DND-41 (cell line): ENCODE measurements at regions not wholly inside any gene's neighbourhood (a gene's known extent, or its start where the extent isn't known, plus 50 kb on each side); places are given as distances from the start of the nearest gene placed in this dataset.

Experiments
- ATAC-seq: fragments of 200-7000 bp; cut with Tn5 transposase; 3 replicates; pipeline ENCODE4 v1.9.1; 2021; ENCODE audit warnings: low read depth; ENCODE audit not compliant: insufficient read depth
- DNase-seq: peaks from one replicate; pipeline ENCODE4 v3.0.0-alpha.2; 2020
- H2AFZ ChIP-seq: 2 replicates; pipeline ENCODE4 v1.6.0; 2012; ENCODE audit warnings: low read depth, low read length
- H3K27ac ChIP-seq: 2 replicates; pipeline ENCODE4 v1.5.1; 2012; ENCODE audit warnings: low read length, inconsistent platforms
- H3K27me3 ChIP-seq: fragments of 200-600 bp; sonication (generic); 2 replicates; pipeline ENCODE4 v1.6.0; 2012; ENCODE audit warnings: low read length, mild to moderate bottlenecking, inconsistent platforms; ENCODE audit not compliant: insufficient read depth, poor library complexity
- H3K36me3 ChIP-seq: 2 replicates; pipeline ENCODE4 v1.5.1; 2012; ENCODE audit warnings: low read length, inconsistent platforms; ENCODE audit not compliant: insufficient read depth
- H3K4me1 ChIP-seq: 2 replicates; pipeline ENCODE4 v1.5.1; 2012; ENCODE audit warnings: mild to moderate bottlenecking, low read length; ENCODE audit not compliant: insufficient read depth
- H3K4me2 ChIP-seq: 2 replicates; pipeline ENCODE4 v1.6.0; 2012; ENCODE audit warnings: mild to moderate bottlenecking, moderate library complexity, low read length, inconsistent platforms; ENCODE audit not compliant: insufficient read depth
- H3K4me3 ChIP-seq, 2 experiments: fragments of 200-600 bp in 1 of 2; shearing (Covaris generic) in 1 of 2; 2 replicates each; pipeline ENCODE4 v1.5.1; 2012 to 2016; ENCODE audit warnings: inconsistent platforms in 2 of 2, low read length in 2 of 2, mild to moderate bottlenecking in 2 of 2, low read depth in 1 of 2, moderate library complexity in 1 of 2
- H3K79me2 ChIP-seq: 2 replicates; pipeline ENCODE4 v1.6.0; 2012; ENCODE audit warnings: low read length, inconsistent platforms; ENCODE audit not compliant: insufficient read depth
- H3K9ac ChIP-seq: 2 replicates; pipeline ENCODE4 v1.6.0; 2012; ENCODE audit warnings: low read depth, mild to moderate bottlenecking, inconsistent platforms, low read length, moderate library complexity
- H3K9me3 ChIP-seq: 2 replicates; pipeline ENCODE4 v1.5.1; 2012; ENCODE audit warnings: low read length, moderate library complexity, mild to moderate bottlenecking, inconsistent platforms; ENCODE audit not compliant: insufficient read depth, severe bottlenecking
- H4K20me1 ChIP-seq: 2 replicates; pipeline ENCODE4 v1.6.0; 2012; ENCODE audit warnings: low read length; ENCODE audit not compliant: insufficient read depth
- EZH2 ChIP-seq: IDR thresholded peaks from 3 replicates; pipeline ENCODE4 v1.6.1; 2012; ENCODE audit warnings: borderline replicate concordance, low read depth, mild to moderate bottlenecking, moderate library complexity, low read length, inconsistent platforms; ENCODE audit not compliant: severe bottlenecking
- TF ChIP-seq, protein P1 (sequence below): IDR thresholded peaks from 2 replicates; pipeline ENCODE4 v1.5.1; 2012; ENCODE audit warnings: borderline replicate concordance, low read length, moderate library complexity, mild to moderate bottlenecking; ENCODE audit not compliant: poor library complexity, severe bottlenecking; ENCODE audit errors: extremely low read depth

DNA sequence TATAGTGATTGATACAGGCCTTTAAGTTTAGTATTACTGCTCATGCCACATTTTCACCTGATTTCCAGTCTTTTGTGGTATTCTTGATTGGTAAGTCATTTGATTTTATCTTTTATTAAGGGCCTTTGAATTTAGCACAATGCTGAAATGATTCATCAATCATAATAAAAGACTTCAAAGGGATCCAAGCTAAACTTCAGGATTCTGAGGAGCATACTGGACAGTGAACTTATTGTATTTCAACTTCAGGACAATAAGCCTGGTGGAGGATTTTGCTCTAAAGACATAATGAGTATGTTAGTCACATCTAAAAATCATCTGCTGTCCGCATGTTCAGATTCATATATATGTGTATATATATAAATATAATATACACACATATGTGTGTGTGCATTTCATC, 233.3 kb downstream of the SETD4 start:
- no peak overlapping the region for H3K4me3 ChIP-seq
- TF ChIP-seq, protein P1, sequence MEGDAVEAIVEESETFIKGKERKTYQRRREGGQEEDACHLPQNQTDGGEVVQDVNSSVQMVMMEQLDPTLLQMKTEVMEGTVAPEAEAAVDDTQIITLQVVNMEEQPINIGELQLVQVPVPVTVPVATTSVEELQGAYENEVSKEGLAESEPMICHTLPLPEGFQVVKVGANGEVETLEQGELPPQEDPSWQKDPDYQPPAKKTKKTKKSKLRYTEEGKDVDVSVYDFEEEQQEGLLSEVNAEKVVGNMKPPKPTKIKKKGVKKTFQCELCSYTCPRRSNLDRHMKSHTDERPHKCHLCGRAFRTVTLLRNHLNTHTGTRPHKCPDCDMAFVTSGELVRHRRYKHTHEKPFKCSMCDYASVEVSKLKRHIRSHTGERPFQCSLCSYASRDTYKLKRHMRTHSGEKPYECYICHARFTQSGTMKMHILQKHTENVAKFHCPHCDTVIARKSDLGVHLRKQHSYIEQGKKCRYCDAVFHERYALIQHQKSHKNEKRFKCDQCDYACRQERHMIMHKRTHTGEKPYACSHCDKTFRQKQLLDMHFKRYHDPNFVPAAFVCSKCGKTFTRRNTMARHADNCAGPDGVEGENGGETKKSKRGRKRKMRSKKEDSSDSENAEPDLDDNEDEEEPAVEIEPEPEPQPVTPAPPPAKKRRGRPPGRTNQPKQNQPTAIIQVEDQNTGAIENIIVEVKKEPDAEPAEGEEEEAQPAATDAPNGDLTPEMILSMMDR = no peak
- no peak for TF ChIP-seq EZH2
- no peaks in the 10 kb centered on the region for H3K27me3 ChIP-seq
- DNase-seq = no peak
- H3K9ac ChIP-seq = no peak overlapping the region
- H3K36me3 ChIP-seq = no peaks in the 10 kb centered on the region
- H3K4me2 ChIP-seq = no peak overlapping the region
- ATAC-seq = no peak
- peaks cover 28% of the 10 kb centered on the region for H3K4me1 ChIP-seq
- no peaks in the 10 kb centered on the region for H4K20me1 ChIP-seq
- no peaks in the 10 kb centered on the region for H3K79me2 ChIP-seq
- no peak overlapping the region for H2AFZ ChIP-seq
- no peaks in the 10 kb centered on the region for H3K9me3 ChIP-seq
- no peak overlapping the region for H3K27ac ChIP-seq

DNA sequence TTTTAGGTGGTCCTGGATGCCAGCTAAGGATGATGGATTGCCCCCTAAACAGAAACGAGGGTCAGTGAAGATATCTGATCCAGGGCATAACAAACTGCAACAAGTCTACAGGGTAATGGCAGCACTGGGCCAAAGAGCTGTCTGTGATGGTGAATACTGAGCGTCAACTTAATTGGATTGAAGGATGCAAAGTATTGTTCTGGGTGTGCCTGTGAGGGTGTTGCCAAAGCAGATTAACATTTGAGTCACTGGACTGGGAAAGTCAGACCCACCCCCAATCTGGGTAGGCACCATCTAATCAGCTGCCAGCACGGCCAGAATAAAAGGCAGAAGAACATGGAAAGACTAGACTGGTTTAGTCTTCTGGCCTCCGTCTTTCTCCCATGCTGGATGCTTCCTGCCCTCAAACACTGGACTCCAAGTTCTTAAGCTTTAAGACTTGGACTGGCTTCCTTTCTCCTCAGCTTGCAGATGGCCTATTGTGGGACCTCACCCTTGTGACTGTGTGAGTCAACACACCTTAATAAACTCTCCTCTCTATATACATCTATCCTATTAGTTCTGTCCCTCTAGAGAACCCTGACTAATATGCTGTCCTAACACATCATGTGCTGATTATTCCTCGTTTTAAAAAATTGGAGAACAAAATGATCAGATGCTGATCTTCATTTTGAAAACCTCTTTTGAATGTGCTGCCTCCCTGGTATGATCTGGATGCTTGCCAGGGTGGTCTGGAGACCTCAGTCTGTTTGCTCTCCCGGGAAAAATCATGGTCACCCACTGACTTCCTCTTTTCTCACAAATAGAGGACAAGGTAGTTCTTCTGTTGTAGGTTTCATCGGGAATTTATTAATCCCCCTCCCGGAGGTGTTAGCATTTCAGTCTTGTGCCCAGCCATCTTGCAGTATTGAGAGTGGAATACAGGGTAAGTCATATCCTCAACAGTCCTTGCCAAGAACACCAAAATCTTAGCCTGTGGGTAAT, 234.7 kb downstream of the SETD4 start:
- Histone ChIP-seq H3K9ac (no peak overlapping the region), H2AFZ (no peak overlapping the region), H3K36me3 (no peaks in the 10 kb centered on the region), H3K4me3 (no peak overlapping the region), H3K79me2 (no peaks in the 10 kb centered on the region), H3K4me2 (no peak overlapping the region), H3K27me3 (no peaks in the 10 kb centered on the region), H3K9me3 (no peaks in the 10 kb centered on the region), H3K4me1 (peaks cover 20% of the 10 kb centered on the region), H3K27ac (no peak overlapping the region), H4K20me1 (no peaks in the 10 kb centered on the region)
- TF ChIP-seq, protein P1 = no peak
- no peak for TF ChIP-seq EZH2
- no peak for ATAC-seq
- no peak for DNase-seq

DNA sequence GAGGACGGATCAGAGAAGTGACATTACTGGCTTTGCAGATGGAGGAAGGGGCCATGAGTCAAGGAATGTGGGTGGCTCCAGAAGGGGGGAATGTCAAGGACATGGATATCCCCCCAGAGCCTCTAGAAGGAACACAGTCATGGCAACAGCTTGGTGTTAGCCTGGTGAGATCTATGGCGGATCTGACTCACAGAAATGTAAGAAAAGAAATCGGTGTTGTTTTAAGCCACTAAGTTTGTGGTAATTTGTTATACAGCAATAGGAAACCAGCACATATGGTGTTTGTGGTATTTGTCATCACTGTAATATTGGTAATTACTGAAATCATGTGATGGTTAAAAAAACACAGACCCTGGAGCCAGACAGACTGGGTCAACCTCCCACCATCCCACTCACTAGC, 236.2 kb downstream of the SETD4 start:
- Histone ChIP-seq H3K4me3 (no peak overlapping the region), H3K9me3 (no peaks in the 10 kb centered on the region), H2AFZ (no peak overlapping the region), H4K20me1 (no peaks in the 10 kb centered on the region), H3K4me1 (peaks cover 7% of the 10 kb centered on the region), H3K79me2 (no peaks in the 10 kb centered on the region), H3K9ac (no peak overlapping the region), H3K4me2 (no peak overlapping the region), H3K27ac (no peak overlapping the region), H3K27me3 (no peaks in the 10 kb centered on the region), H3K36me3 (no peaks in the 10 kb centered on the region)
- DNase-seq (no peak), ATAC-seq (no peak)
- TF ChIP-seq, protein P1 = no peak
- TF ChIP-seq EZH2 = no peak
